Hepatocyte (in vitro differentiated cells): ENCODE measurements at regions not wholly inside any gene's neighbourhood (a gene's known extent, or its start where the extent isn't known, plus 50 kb on each side); places are given as distances from the start of the nearest gene placed in this dataset.

Source experiments
- CTCF ChIP-seq: fragments of 200-600 bp; sonication (generic); IDR thresholded peaks from 2 replicates; pipeline ENCODE4 v1.5.1; 2016; ENCODE audit warnings: antibody characterized with exemption, mild to moderate bottlenecking; ENCODE audit not compliant: poor library complexity
- EZH2phosphoT487 ChIP-seq: fragments of 200-600 bp; sonication (generic); IDR thresholded peaks from one replicate; pipeline ENCODE4 v1.6.1; 2018; ENCODE audit warnings: antibody characterized with exemption, mild to moderate bottlenecking, low read depth, moderate library complexity; ENCODE audit not compliant: unreplicated experiment, severe bottlenecking

DNA sequence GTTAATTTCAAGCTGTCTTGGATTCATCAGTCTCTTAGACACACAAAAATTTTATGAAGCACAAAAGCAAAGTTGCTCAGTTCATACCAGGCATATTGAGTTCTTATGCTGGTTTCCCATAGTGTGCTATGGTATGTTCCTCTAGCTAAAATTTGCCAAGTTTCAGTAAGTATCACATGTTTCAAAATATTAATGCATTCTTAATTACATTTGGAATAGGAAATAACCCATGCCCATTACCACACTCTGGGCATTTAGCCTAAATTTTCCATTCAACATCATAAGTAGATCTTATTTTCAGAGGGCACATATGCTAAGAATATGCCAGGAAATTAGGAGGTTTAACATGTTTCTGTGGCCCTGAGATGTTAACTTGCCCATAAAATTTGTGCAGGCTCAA is 289.9 kb downstream of the SHOX2 start:
- TF ChIP-seq CTCF (no peak), EZH2phosphoT487 (no peak)
